SU-DHL-6 (cell line): ENCODE measurements at regions not wholly inside any gene's neighbourhood (a gene's known extent, or its start where the extent isn't known, plus 50 kb on each side); places are given as distances from the start of the nearest gene placed in this dataset.

ENCODE experiments used
- H2AFZ ChIP-seq: fragments of 200-600 bp; sonication (generic); 2 replicates; pipeline ENCODE4 v1.6.1; 2014; ENCODE audit warnings: low read depth, mild to moderate bottlenecking, moderate library complexity, mixed read lengths, antibody characterized with exemption, low read length; ENCODE audit not compliant: severe bottlenecking
- H3F3A ChIP-seq: fragments of 200-600 bp; shearing (Covaris generic); 2 replicates; pipeline ENCODE4 v1.6.0; 2016; ENCODE audit warnings: antibody characterized with exemption, mild to moderate bottlenecking; ENCODE audit not compliant: insufficient read depth
- H3K27ac ChIP-seq: fragments of 200-600 bp; sonication (generic); 2 replicates; pipeline ENCODE4 v1.5.1; 2016; ENCODE audit warnings: low read depth, mild to moderate bottlenecking, low read length, moderate library complexity, mixed read lengths
- H3K27me3 ChIP-seq: fragments of 200-600 bp; sonication (generic), shearing (Covaris generic); 2 replicates; pipeline ENCODE4 v1.6.0; 2014; ENCODE audit warnings: mild to moderate bottlenecking, low read length
- H3K36me3 ChIP-seq: fragments of 200-600 bp; sonication (generic); 2 replicates; pipeline ENCODE4 v1.6.1; 2014; ENCODE audit warnings: mild to moderate bottlenecking, low read length, mixed read lengths
- H3K4me2 ChIP-seq: fragments of 300-600, 200-600 bp; shearing (Covaris generic), sonication (generic); 2 replicates; pipeline ENCODE4 v1.6.0; 2014; ENCODE audit warnings: low read length, low read depth, mild to moderate bottlenecking; ENCODE audit not compliant: poor library complexity, severe bottlenecking
- H3K4me3 ChIP-seq: fragments of 200-600 bp; sonication (generic); 2 replicates; pipeline ENCODE4 v1.5.1; 2014; ENCODE audit warnings: antibody characterized with exemption, low read length, mild to moderate bottlenecking, mixed read lengths; ENCODE audit not compliant: insufficient read depth, poor library complexity, severe bottlenecking
- H3K79me2 ChIP-seq: fragments of 200-600 bp; sonication (generic); 2 replicates; pipeline ENCODE4 v1.6.1; 2014; ENCODE audit warnings: mild to moderate bottlenecking, low read length, moderate library complexity; ENCODE audit not compliant: insufficient read depth
- H3K9ac ChIP-seq: fragments of 200-600 bp; sonication (generic); 2 replicates; pipeline ENCODE4 v1.7.0; 2014; ENCODE audit warnings: mild to moderate bottlenecking, low read length
- H3K9me2 ChIP-seq: fragments of 200-600 bp; sonication (generic); replicated peaks from 2 replicates; pipeline ENCODE4 v1.6.1; 2014; ENCODE audit warnings: low read length; ENCODE audit not compliant: insufficient read depth
- H3K9me3 ChIP-seq: fragments of 200-600 bp; sonication (generic); 2 replicates; pipeline ENCODE4 v1.6.1; 2014; ENCODE audit warnings: low read length, mixed read lengths; ENCODE audit not compliant: insufficient read depth
- H4K20me1 ChIP-seq: fragments of 200-600 bp; sonication (generic); 2 replicates; pipeline ENCODE4 v1.6.1; 2014; ENCODE audit warnings: low read depth, mild to moderate bottlenecking, antibody characterized with exemption, low read length, moderate library complexity, mixed read lengths
- EZH2phosphoT487 ChIP-seq: fragments of 200-600 bp; sonication (generic), shearing (Covaris generic); conservative IDR thresholded peaks from 2 replicates; pipeline ENCODE4 v1.6.1; 2018; ENCODE audit warnings: mild to moderate bottlenecking, antibody characterized with exemption, low read length, moderate library complexity, mixed read lengths
- TF ChIP-seq, protein P1 (sequence below): fragments of 200-600 bp; sonication (generic); IDR thresholded peaks from one replicate; pipeline ENCODE4 v1.5.1; 2017; ENCODE audit warnings: antibody characterized with exemption, mild to moderate bottlenecking, low read length, moderate library complexity; ENCODE audit not compliant: insufficient read depth, poor library complexity, severe bottlenecking

DNA sequence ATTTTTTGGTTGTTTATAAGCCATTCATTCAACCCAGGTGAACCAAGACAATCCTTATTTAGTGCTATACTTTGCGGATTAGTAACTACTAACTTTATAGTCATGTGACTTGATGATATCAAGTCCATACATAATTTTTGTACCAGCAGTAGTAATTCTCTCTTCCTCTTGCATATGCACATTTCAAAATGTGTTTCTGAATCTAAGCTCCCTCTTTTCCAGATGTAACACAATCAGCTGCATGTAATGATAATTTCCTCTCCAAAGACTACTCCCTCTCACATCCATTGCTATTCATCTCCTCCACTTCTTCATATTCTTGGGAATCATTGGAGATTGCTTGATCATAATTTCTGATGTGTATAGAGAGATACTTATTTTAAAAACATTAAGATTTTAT, 510.1 kb upstream of the CDH18 start:
- no peak for TF ChIP-seq EZH2phosphoT487
- TF ChIP-seq, protein P1, sequence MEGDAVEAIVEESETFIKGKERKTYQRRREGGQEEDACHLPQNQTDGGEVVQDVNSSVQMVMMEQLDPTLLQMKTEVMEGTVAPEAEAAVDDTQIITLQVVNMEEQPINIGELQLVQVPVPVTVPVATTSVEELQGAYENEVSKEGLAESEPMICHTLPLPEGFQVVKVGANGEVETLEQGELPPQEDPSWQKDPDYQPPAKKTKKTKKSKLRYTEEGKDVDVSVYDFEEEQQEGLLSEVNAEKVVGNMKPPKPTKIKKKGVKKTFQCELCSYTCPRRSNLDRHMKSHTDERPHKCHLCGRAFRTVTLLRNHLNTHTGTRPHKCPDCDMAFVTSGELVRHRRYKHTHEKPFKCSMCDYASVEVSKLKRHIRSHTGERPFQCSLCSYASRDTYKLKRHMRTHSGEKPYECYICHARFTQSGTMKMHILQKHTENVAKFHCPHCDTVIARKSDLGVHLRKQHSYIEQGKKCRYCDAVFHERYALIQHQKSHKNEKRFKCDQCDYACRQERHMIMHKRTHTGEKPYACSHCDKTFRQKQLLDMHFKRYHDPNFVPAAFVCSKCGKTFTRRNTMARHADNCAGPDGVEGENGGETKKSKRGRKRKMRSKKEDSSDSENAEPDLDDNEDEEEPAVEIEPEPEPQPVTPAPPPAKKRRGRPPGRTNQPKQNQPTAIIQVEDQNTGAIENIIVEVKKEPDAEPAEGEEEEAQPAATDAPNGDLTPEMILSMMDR = no peak
- Histone ChIP-seq H3K36me3 (no peaks in the 10 kb centered on the region), H3K4me2 (no peak overlapping the region), H3K27ac (no peak overlapping the region), H3K9me3 (no peaks in the 10 kb centered on the region), H3K9me2 (no peaks in the 10 kb centered on the region), H2AFZ (no peak overlapping the region), H3K4me3 (no peak overlapping the region), H3K79me2 (no peaks in the 10 kb centered on the region), H3F3A (no peaks in the 10 kb centered on the region; the same call in 1 of the 2 replicates), H4K20me1 (no peaks in the 10 kb centered on the region), H3K27me3 (no peaks in the 10 kb centered on the region), H3K9ac (no peak overlapping the region)

DNA sequence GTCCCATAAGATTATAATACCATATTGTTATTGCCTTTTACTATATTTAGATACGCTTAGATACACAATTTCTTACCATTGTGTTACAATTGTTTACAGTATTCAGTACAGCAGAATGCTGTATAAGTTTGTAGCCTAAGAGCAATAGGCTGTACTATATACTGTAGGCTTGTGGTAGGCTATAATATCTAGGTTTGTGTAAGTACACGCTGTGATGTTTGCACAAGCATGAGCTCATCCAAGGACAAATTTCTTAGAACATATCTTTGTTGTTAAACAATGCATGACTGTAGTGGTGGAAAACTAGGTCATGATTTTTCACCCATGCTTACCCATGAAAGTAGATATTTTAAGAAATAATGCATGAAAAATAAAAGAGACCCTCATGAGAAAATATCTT, 509.4 kb upstream of the CDH18 start:
- Histone ChIP-seq H3K79me2 (no peaks in the 10 kb centered on the region), H3K9me3 (no peaks in the 10 kb centered on the region), H2AFZ (no peak overlapping the region), H3K4me3 (no peak overlapping the region), H3F3A (no peaks in the 10 kb centered on the region; the same call in 1 of the 2 replicates), H3K4me2 (no peak overlapping the region), H3K27ac (no peak overlapping the region), H3K27me3 (no peaks in the 10 kb centered on the region), H3K9me2 (no peaks in the 10 kb centered on the region), H3K9ac (no peak overlapping the region), H4K20me1 (no peaks in the 10 kb centered on the region), H3K36me3 (no peaks in the 10 kb centered on the region)
- no peak for TF ChIP-seq EZH2phosphoT487
- TF ChIP-seq, protein P1 = no peak

DNA sequence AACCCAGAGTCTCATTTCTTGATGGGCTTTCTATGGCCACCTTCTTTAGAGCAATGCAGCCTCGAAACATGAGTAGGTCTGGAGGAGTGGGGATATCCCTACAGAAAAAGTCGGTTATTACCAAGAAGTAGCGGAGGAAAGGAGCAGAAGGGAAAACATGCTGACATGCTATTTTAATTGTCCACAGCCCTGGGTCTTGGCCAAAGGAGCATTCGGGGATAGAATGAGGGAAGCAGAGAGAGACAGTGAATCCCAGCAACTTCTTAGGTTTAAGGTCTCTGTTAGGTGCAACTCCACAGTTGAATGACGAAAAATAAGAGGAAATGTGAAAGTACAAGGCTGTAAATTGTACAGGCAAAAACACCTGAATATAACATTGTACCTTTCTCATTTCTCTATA, 506.7 kb upstream of the CDH18 start:
- Histone ChIP-seq H3K9me2 (no peaks in the 10 kb centered on the region), H3K4me2 (no peak overlapping the region), H3K36me3 (no peaks in the 10 kb centered on the region), H3K4me3 (no peak overlapping the region), H3K9ac (no peak overlapping the region), H3K27ac (no peak overlapping the region), H3F3A (no peaks in the 10 kb centered on the region; the same call in 1 of the 2 replicates), H4K20me1 (no peaks in the 10 kb centered on the region), H3K79me2 (no peaks in the 10 kb centered on the region), H3K27me3 (no peaks in the 10 kb centered on the region), H3K9me3 (no peaks in the 10 kb centered on the region), H2AFZ (peak overlapping the region; percentile 56)
- no peak for TF ChIP-seq EZH2phosphoT487

DNA sequence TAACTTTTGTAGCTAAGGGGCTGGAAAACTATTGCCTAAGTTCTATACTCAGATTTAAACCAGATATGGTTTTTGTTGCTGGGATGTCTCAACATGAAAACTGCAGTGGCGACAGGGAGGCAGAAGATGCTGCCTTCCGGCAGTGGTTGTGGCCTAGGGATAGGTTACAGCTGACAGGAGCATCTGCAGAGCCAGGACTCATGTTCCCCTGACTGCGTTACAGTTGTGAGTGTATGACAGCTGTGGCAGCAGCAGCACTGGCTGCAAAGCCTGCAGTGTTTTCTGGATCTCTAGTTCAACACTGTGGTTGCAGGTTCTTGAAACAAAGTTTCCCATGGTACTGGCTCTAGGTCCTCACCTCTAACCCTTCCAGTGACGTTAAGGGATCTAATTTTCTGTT, 498.8 kb upstream of the CDH18 start:
- no peaks in the 10 kb centered on the region for H3K27me3 ChIP-seq
- no peaks in the 10 kb centered on the region for H4K20me1 ChIP-seq
- H2AFZ ChIP-seq = peak overlapping the region; percentile 83
- no peaks in the 10 kb centered on the region for H3F3A ChIP-seq
- no peak overlapping the region for H3K27ac ChIP-seq
- no peak overlapping the region for H3K4me3 ChIP-seq
- no peaks in the 10 kb centered on the region for H3K36me3 ChIP-seq
- no peaks in the 10 kb centered on the region for H3K9me3 ChIP-seq
- no peak overlapping the region for H3K9ac ChIP-seq
- no peak for TF ChIP-seq EZH2phosphoT487
- TF ChIP-seq, protein P1 = no peak
- no peaks in the 10 kb centered on the region for H3K79me2 ChIP-seq
- H3K4me2 ChIP-seq = no peak overlapping the region
- no peaks in the 10 kb centered on the region for H3K9me2 ChIP-seq
